ENCODE measurements at regions not wholly inside any gene's neighbourhood (a gene's known extent, or its start where the extent isn't known, plus 50 kb on each side); places are given as distances from the start of the nearest gene placed in this dataset.
A peak's percentile ranks its signal among the peaks of the same experiment; 100 is the strongest.

GRCh38 chr10:126798649-126799048 is 106.6 kb upstream of the DOCK1 start:
- Mint-ChIP-seq H3K4me1 (peaks cover 9% of the 10 kb centered on the region), H3K27me3 (ENCODE audit: insufficient read depth) (peaks cover 4% of the 10 kb centered on the region), H3K4me3 (no peak overlapping the region), H3K36me3 (ENCODE audit: low read depth) (no peaks in the 10 kb centered on the region), H3K27ac (no peak overlapping the region), H3K9me3 (peaks cover 2% of the 10 kb centered on the region)
- WGBS, 2 experiments (ENCODE audit: insufficient coverage in 1 of 2, insufficient read length in 1 of 2): 75 to 91% methylated on average over 8 to 13 of the region's 13 CpGs
- no peaks in the 10 kb centered on the region for H3K9me3 ChIP-seq (ENCODE audit: control insufficient read depth, low read length)
- H3K4me1 ChIP-seq (ENCODE audit: control insufficient read depth, insufficient read depth, low read length): no peaks in the 10 kb centered on the region
- no peaks in the 10 kb centered on the region for H3K27me3 ChIP-seq (ENCODE audit: control insufficient read depth, insufficient read depth, low read length, poor library complexity, severe bottlenecking)
- H3K27ac ChIP-seq (ENCODE audit: low read depth, low read length): no peak overlapping the region
- no peak for DNase-seq
- H3K4me3 ChIP-seq (ENCODE audit: low read length): no peak overlapping the region
- H3K9ac ChIP-seq (ENCODE audit: extremely low read depth, low read length, poor library complexity, severe bottlenecking): no peak overlapping the region
- H3K36me3 ChIP-seq (ENCODE audit: control insufficient read depth, insufficient read depth, low read length): no peaks in the 10 kb centered on the region
- peak; percentile 40 for TF ChIP-seq CTCF (conservative IDR thresholded peaks at IDR 0.05)

- TF ChIP-seq CTCF (conservative IDR thresholded peaks at IDR 0.05): no peak
- H3K9ac ChIP-seq (ENCODE audit: extremely low read depth, low read length, poor library complexity, severe bottlenecking): no peak overlapping the region
- Mint-ChIP-seq H3K36me3 (ENCODE audit: low read depth) (no peaks in the 10 kb centered on the region), H3K4me3 (no peak overlapping the region), H3K9me3 (no peaks in the 10 kb centered on the region), H3K4me1 (peaks cover 14% of the 10 kb centered on the region), H3K27me3 (ENCODE audit: insufficient read depth) (no peaks in the 10 kb centered on the region), H3K27ac (no peak overlapping the region)
- no peaks in the 10 kb centered on the region for H3K4me1 ChIP-seq (ENCODE audit: control insufficient read depth, insufficient read depth, low read length)
- H3K27me3 ChIP-seq (ENCODE audit: control insufficient read depth, insufficient read depth, low read length, poor library complexity, severe bottlenecking): no peaks in the 10 kb centered on the region
- 86 to 93% methylated on average over 1 of the region's 1 CpG for WGBS, 2 experiments (ENCODE audit: insufficient coverage in 1 of 2, insufficient read length in 1 of 2)
- H3K36me3 ChIP-seq (ENCODE audit: control insufficient read depth, insufficient read depth, low read length): no peaks in the 10 kb centered on the region
- no peak overlapping the region for H3K4me3 ChIP-seq (ENCODE audit: low read length)
- no peak overlapping the region for H3K27ac ChIP-seq (ENCODE audit: low read depth, low read length)
- H3K9me3 ChIP-seq (ENCODE audit: control insufficient read depth, low read length): no peaks in the 10 kb centered on the region
- no peak for DNase-seq
Observed at GRCh38 chr10:126803394-126803793, 101.8 kb upstream of the DOCK1 start.

GRCh38 chr10:126804396-126804795 is 100.8 kb upstream of the DOCK1 start:
- no peaks in the 10 kb centered on the region for H3K27me3 ChIP-seq (ENCODE audit: control insufficient read depth, insufficient read depth, low read length, poor library complexity, severe bottlenecking)
- no peaks in the 10 kb centered on the region for H3K4me1 ChIP-seq (ENCODE audit: control insufficient read depth, insufficient read depth, low read length)
- TF ChIP-seq CTCF (conservative IDR thresholded peaks at IDR 0.05): no peak
- H3K4me3 Mint-ChIP-seq: no peak overlapping the region
- 67 to 93% methylated on average over 2 of the region's 2 CpGs for WGBS, 2 experiments (ENCODE audit: insufficient coverage in 1 of 2, insufficient read length in 1 of 2)
- no peaks in the 10 kb centered on the region for H3K9me3 Mint-ChIP-seq
- no peak overlapping the region for H3K27ac ChIP-seq (ENCODE audit: low read depth, low read length)
- H3K9ac ChIP-seq (ENCODE audit: extremely low read depth, low read length, poor library complexity, severe bottlenecking): no peak overlapping the region
- H3K36me3 ChIP-seq (ENCODE audit: control insufficient read depth, insufficient read depth, low read length): no peaks in the 10 kb centered on the region
- no peak overlapping the region for H3K27ac Mint-ChIP-seq
- H3K27me3 Mint-ChIP-seq (ENCODE audit: insufficient read depth): no peaks in the 10 kb centered on the region
- no peaks in the 10 kb centered on the region for H3K9me3 ChIP-seq (ENCODE audit: control insufficient read depth, low read length)
- H3K4me1 Mint-ChIP-seq: peaks cover 5% of the 10 kb centered on the region
- no peaks in the 10 kb centered on the region for H3K36me3 Mint-ChIP-seq (ENCODE audit: low read depth)
- DNase-seq: no peak
- no peak overlapping the region for H3K4me3 ChIP-seq (ENCODE audit: low read length)

All from endodermal cell (in vitro differentiated cells).